ENCODE measurements at regions not wholly inside any gene's neighbourhood (a gene's known extent, or its start where the extent isn't known, plus 50 kb on each side); places are given as distances from the start of the nearest gene placed in this dataset.
"Not testable (repeated sequence)": the region's sequence is repeated elsewhere in the genome, so short reads cannot be mapped to it uniquely, and the experiment has no call there.

GRCh38 chr2:123804126-123804525 lies 221.0 kb upstream of the CNTNAP5 start:
- not testable (repeated sequence) for TF ChIP-seq CTCF (IDR thresholded peaks at IDR 0.05; ENCODE audit: borderline replicate concordance, extremely low read depth, low read length, poor library complexity, severe bottlenecking); EZH2 (IDR thresholded peaks at IDR 0.05; ENCODE audit: borderline replicate concordance, low read depth, low read length, severe bottlenecking)

Measured in DND-41 (cell line).